ENCODE measurements at regions not wholly inside any gene's neighbourhood (a gene's known extent, or its start where the extent isn't known, plus 50 kb on each side); places are given as distances from the start of the nearest gene placed in this dataset.

GRCh38 chr4:137611998-137612700 lies 79.9 kb upstream of the PCDH18 start:
- H3K27me3 ChIP-seq (ENCODE audit: insufficient read depth, poor library complexity, severe bottlenecking): no peaks in the 10 kb centered on the region
- H3K4me3 ChIP-seq (replicated peaks; ENCODE audit: insufficient read depth, low read length): no peak overlapping the region
- H3K27ac ChIP-seq (replicated peaks): no peak overlapping the region
- TF ChIP-seq SPI1 (IDR thresholded peaks at IDR 0.05; ENCODE audit: borderline replicate concordance, low read depth): no peak
- no peak for TF ChIP-seq CTCF (IDR thresholded peaks at IDR 0.05; ENCODE audit: insufficient read depth, low read length)
- no peak for TF ChIP-seq REST (IDR thresholded peaks at IDR 0.05; ENCODE audit: insufficient replicate concordance, low read depth)
- TF ChIP-seq GABPA (IDR thresholded peaks at IDR 0.05; ENCODE audit: low read depth): no peak
- no peak for TF ChIP-seq POLR2AphosphoS5 (IDR thresholded peaks at IDR 0.05; ENCODE audit: low read depth)
- DNase-seq (ENCODE audit: low read depth in 1 of 2, low spot score in 1 of 2): no peak

GRCh38 chr4:137610960-137611359 lies 78.7 kb upstream of the PCDH18 start:
- DNase-seq (ENCODE audit: low read depth in 1 of 2, low spot score in 1 of 2): no peak
- H3K27ac ChIP-seq (replicated peaks): no peak overlapping the region
- H3K4me3 ChIP-seq (replicated peaks; ENCODE audit: insufficient read depth, low read length): no peak overlapping the region
- no peak for TF ChIP-seq GABPA (IDR thresholded peaks at IDR 0.05; ENCODE audit: low read depth)
- no peak for TF ChIP-seq SPI1 (IDR thresholded peaks at IDR 0.05; ENCODE audit: borderline replicate concordance, low read depth)
- no peak for TF ChIP-seq CTCF (IDR thresholded peaks at IDR 0.05; ENCODE audit: insufficient read depth, low read length)
- no peak for TF ChIP-seq POLR2AphosphoS5 (IDR thresholded peaks at IDR 0.05; ENCODE audit: low read depth)
- TF ChIP-seq REST (IDR thresholded peaks at IDR 0.05; ENCODE audit: insufficient replicate concordance, low read depth): no peak
- no peaks in the 10 kb centered on the region for H3K27me3 ChIP-seq (ENCODE audit: insufficient read depth, poor library complexity, severe bottlenecking)

DNA sequence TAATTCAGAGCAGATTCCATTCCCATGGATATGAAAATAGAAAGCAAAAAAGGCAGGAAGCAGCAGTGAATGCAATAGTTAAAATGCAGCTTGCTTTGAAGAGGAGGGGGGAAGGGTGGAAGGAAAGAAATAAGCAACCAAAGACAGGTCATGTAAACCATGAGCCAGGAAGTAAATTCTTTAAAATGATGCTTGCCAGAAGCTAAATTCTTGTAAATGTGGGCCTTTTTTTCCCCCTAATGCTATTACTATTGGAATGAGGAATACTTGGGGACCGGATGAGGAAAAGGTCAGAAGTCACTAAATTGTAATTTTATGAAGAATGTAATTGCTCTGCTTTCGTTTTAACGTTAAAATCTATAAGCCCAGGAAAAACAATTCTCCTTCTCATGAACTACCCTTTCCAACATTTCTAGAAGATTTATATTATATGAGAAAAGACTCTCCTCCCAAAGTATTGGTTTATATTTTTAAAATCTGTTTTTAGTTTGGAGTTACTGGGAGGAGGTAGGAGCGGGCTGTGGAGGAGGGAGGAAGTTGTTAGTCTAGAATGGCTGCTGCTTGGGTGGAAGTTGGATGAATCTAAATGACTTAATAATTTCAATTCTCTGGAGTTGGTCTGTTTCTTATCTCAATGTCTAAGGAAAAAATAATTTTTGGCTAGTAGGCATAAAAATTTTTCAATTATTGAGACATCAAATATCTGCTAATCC lies 77.6 kb upstream of the PCDH18 start:
- no peak for DNase-seq (ENCODE audit: low read depth in 1 of 2, low spot score in 1 of 2)
- TF ChIP-seq POLR2AphosphoS5 (IDR thresholded peaks at IDR 0.05; ENCODE audit: low read depth) (no peak), GABPA (IDR thresholded peaks at IDR 0.05; ENCODE audit: low read depth) (no peak), REST (IDR thresholded peaks at IDR 0.05; ENCODE audit: insufficient replicate concordance, low read depth) (no peak), SPI1 (IDR thresholded peaks at IDR 0.05; ENCODE audit: borderline replicate concordance, low read depth) (no peak), CTCF (IDR thresholded peaks at IDR 0.05; ENCODE audit: insufficient read depth, low read length) (no peak)
- H3K27ac ChIP-seq (replicated peaks): no peak overlapping the region
- no peaks in the 10 kb centered on the region for H3K27me3 ChIP-seq (ENCODE audit: insufficient read depth, poor library complexity, severe bottlenecking)
- H3K4me3 ChIP-seq (replicated peaks; ENCODE audit: insufficient read depth, low read length): no peak overlapping the region
